DOHH2 (cell line): ENCODE measurements at regions not wholly inside any gene's neighbourhood (a gene's known extent, or its start where the extent isn't known, plus 50 kb on each side); places are given as distances from the start of the nearest gene placed in this dataset.

Source experiments
- CTCF ChIP-seq: fragments of 200-600 bp; sonication (generic); IDR thresholded peaks from one replicate; pipeline ENCODE4 v1.5.1; 2014; ENCODE audit warnings: antibody characterized with exemption, mild to moderate bottlenecking, low read depth, low read length; ENCODE audit not compliant: poor library complexity, severe bottlenecking
- EZH2phosphoT487 ChIP-seq: fragments of 200-600 bp; sonication (generic); IDR thresholded peaks from 2 replicates; pipeline ENCODE4 v1.6.1; 2017; ENCODE audit warnings: borderline replicate concordance, mild to moderate bottlenecking, antibody characterized with exemption, low read length, moderate library complexity, mixed read lengths

- TF ChIP-seq CTCF (no peak), EZH2phosphoT487 (no peak)
These were observed 445.0 kb upstream of the B3GAT1 start for GRCh38 chr11:134857035-134857434.
